Body of pancreas (tissue), 4 donors: ENCODE measurements at regions not wholly inside any gene's neighbourhood (a gene's known extent, or its start where the extent isn't known, plus 50 kb on each side); places are given as distances from the start of the nearest gene placed in this dataset.

ENCODE experiments used
- CTCF ChIP-seq, 7 experiments: fragments of 450-650 bp in 4 of 7; fragments of 200-600 bp in 3 of 7; sonication (generic) in 3 of 7; IDR thresholded peaks; one replicate each; pipeline ENCODE4 v1.5.1; 2016 to 2019; ENCODE audit warnings: antibody characterized with exemption in 7 of 7
- POLR2A ChIP-seq, 3 donors: fragments of 450-650 bp; IDR thresholded peaks; one replicate each; pipeline ENCODE4 v1.6.1; 2016; ENCODE audit warnings: antibody characterized with exemption in 3 of 3, mild to moderate bottlenecking in 2 of 3

GRCh38 chr2:144931480-144931879, 411.6 kb upstream of the ZEB2 start:
- TF ChIP-seq POLR2A (IDR thresholded peaks at IDR 0.05) (no peak), CTCF (IDR thresholded peaks at IDR 0.05) (no peak)
